GM04504 (cell line): ENCODE measurements at regions not wholly inside any gene's neighbourhood (a gene's known extent, or its start where the extent isn't known, plus 50 kb on each side); places are given as distances from the start of the nearest gene placed in this dataset.
A peak's percentile ranks its signal among the peaks of the same experiment; 100 is the strongest.
"Not testable (repeated sequence)": the region's sequence is repeated elsewhere in the genome, so short reads cannot be mapped to it uniquely, and the experiment has no call there.

Source experiments
- DNase-seq: peaks from one replicate; pipeline ENCODE4 v3.0.0-alpha.2; 2012; ENCODE audit warnings: low read depth

DNA sequence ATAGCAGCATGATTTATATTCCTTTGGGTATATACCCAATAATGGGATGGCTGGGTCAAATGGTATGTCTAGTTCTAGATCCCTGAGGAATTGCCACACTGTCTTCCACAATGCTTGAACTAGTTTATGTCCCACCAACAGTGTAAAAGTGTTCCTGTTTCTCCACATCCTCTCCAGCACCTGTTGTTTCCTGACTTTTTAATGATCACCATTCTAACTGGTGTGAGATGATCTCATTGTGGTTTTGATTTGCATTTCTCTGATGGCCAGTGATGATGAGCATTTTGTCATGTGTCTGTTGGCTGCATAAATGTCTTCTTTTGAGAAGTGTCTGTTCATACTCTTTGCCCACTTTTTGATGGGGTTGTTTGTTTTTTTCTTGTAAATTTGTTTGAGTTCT lies 54.0 kb upstream of the GPR89A start:
- DNase-seq: not testable (repeated sequence)

DNA sequence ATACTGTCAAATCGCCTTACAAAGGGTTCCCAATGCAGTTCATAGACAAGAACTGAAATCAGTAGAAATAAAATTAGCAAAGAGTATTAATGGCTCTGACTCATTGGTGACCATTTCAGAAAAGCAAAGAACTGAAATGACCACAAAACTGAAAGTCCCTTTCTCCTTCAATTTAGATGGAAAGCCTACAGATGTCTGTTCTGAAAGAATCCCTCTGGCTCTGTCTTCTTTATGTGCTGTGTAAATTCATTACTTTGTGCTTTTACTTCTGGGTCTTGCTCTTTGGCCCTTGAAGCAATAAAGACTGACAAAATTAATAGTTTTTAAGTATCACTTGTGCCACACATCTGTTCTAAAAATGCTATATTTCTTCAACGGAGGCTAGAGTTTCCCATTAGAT lies 62.7 kb upstream of the GPR89A start:
- DNase-seq: no peak

DNA sequence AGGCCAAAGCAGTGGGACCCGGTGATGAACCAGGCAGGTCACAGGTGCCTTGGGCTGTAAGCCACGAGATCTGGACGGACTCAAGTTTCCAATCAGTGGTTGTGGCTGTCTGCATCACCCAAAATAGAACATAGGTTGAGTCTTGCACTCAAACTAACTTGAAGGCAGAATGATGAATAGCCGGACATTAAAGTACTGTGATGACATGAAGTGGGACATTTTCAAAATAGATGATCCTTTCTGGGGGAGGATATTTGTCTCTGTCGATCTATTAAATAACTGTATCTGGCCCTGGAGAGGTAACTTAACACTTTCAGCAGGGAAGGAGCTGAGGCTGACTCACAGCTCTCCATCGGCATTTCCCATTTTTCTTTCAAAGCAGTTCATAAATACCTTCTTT lies 66.1 kb upstream of the GPR89A start:
- not testable (repeated sequence) for DNase-seq

DNA sequence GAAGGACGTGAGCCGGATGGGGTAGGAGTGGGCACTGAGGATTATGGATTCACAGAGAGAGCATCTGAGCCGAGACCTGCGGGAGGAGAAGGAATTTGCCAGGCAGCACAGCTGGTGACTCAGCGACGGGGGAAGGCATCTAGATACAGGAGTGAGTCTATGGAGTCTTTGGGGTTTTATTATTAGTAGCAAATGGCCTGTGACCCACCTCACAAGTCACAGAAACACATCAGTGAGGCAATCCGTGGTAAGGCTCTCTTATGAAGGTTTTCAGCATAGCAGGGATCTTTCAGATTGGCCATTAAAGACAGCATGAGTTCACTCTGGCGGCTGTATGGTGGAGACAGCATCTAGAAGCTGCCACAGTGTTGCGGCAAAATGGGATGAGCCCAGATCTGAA lies 66.5 kb upstream of the GPR89A start:
- DNase-seq: peak; percentile 33

DNA sequence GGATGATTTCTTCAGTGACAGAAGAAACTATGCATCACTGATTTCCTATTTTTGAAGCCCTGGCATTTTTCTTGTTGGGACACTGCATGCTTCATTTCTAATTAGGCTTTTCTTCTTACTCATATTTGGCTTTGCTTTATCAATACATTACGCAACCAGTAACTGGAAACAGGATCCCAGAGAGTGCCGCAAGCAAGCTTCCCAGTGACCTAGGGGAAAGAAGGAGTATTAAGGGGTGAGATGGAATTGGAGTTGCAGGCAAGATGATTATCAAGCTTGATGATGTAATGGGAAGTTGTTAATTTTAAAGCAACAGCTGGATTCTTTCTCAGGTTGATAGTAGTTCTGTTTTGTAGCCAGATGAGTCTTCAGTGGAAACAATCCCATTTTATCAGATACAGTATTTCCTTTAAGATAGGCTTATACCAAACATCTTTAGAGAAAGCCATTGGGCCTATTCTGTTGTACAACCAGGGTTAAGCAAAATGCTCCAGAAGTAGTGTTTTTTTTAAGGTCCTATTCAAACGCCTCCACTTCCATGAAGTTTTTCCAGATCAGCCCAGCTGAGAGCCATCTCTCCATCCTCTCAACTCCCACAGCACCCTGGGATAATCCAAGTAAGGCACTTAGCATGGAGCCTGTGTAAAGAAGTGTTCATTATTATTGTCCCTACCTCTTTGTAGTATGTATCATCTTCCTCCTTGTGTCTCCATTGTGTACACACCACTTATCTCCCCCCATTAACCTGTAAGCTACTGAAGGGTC lies 69.5 kb upstream of the GPR89A start:
- not testable (repeated sequence) for DNase-seq

DNA sequence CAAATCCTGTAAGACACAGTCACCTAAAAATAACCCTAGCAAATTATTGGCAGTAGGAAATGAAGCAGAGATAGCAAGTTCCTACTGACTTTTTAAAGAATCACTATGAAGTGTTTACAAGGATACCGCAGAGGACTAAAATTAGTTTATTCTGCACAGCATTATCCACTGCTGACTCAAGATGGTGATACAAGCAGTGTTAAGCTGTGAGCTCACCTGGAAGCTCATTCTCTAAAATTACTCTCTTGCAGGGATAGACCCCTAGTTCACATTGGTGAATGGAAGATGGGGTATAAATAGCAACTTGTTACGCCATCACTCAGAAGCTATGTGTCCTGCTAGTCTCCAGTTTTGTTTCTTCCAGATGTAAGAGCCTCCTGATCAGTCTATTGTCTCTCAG lies 70.8 kb upstream of the GPR89A start:
- not testable (repeated sequence) for DNase-seq

DNA sequence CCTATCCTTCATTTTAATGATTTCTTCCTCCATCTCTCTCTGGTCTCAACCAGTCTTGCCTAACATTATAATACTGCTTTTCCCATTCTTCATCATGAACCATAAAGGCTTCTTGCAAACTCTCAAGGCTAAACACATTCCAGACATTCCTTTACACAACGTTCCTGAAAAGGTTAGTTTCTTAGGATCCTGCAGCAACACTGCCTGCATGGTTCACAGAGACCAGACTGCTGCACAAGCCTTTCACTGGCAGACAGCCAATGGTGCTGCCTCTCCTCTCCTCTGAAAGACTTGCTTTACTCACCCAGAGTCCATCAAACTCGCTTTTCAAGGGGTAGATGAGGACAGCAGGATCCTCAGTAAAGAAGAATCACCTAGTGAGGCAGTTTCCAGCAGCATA lies 72.3 kb upstream of the GPR89A start:
- DNase-seq: peak; percentile 34

DNA sequence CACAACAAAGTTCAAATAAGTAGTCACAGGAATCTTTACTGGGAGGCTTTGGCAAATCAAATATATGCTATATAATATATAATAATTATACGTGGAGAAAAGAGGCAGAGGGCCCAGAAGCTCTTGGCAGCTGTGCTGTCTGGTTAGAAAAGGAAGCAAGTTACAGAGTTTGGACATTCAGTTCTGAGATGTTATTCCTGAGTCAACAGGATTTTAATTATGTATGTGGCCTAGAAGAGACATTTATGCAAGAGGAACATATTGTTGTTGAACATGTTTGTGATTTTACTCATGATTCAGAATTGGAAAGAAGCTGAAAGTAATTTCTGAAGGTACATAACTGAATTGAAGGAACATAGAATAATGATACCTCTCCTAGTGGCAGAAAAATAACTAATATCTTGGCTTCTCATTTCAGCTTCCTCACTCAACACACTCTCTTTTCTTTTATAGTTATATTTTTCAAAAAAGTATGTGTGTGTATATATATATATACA lies 79.7 kb upstream of the GPR89A start:
- DNase-seq: not testable (repeated sequence)

DNA sequence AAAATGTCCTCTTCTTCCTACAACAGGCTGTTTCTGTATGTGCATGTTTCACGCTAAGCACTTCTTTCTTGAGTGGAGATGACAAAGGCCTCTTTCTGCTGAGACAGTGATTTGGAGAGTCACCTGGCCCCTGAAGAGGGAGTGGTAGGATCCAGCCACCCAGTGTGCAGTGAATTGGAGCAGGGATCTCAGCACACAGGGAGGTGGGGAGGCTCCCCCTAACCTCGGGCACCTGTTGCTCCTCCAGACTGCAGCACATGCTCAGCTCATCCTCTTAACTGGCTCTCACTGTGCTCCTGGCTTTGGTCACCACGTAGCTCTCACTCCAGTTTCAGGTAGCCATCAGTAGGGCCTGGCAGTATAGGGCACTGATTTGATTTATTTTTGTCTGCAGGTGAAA lies 87.6 kb upstream of the GPR89A start:
- DNase-seq: not testable (repeated sequence)

DNA sequence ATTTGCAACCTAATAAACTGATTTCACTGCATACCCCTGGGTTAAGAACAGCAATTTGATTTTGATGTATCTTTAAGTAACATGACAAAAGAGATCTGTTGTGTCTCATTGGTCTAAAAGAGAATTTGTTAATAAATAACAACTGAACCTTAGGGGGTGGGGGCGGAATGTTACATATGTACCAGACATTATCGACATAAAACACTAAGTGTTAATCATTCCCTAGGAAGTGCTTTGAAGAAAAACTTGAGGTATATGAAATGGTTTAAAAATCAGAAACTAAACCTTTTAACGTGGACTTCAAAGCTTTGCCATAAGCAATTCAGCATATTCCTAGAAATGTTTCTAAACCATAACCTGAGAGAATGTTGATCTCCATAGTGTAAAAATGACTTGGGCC lies 88.5 kb upstream of the GPR89A start:
- DNase-seq: not testable (repeated sequence)

DNA sequence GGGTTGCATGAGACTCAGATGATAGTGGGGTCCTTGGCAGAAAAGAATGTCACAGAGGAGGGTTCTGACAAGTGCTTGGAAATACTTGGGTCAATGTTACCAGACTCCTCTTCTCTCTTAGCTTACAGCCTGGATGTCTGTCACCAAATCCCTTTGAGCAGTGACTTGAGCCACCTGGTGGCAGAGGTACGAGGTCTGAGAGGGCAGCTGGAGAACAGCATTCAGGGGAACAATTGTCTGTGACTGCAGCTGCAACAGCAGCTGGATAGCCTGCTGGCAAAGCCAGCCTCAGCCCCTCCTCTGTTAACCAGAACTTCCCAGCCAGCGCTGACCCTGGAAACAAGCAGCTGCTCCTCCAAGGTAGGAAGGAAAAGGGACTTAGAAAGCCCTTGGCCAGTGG lies 87.6 kb upstream of the NBPF20 start:
- DNase-seq: not testable (repeated sequence)

DNA sequence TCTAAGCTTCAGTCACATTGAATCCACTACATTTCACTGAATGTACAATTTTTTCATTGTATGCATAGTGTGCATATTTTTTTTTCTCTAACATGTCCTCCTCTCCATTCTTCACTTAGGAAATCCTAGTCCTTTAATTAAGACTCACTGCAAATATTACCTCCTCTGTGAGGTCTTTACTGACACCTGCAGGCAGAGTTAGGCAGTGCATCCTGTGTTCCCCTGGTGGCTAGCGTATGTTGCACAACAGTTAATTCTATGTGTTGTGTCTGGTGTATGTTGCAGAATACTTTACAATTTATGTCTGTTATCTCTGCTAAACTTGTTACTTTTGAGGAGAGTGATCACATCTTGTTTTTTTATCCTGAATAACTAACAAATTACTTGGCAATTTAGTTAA lies 82.7 kb upstream of the NBPF20 start:
- not testable (repeated sequence) for DNase-seq

DNA sequence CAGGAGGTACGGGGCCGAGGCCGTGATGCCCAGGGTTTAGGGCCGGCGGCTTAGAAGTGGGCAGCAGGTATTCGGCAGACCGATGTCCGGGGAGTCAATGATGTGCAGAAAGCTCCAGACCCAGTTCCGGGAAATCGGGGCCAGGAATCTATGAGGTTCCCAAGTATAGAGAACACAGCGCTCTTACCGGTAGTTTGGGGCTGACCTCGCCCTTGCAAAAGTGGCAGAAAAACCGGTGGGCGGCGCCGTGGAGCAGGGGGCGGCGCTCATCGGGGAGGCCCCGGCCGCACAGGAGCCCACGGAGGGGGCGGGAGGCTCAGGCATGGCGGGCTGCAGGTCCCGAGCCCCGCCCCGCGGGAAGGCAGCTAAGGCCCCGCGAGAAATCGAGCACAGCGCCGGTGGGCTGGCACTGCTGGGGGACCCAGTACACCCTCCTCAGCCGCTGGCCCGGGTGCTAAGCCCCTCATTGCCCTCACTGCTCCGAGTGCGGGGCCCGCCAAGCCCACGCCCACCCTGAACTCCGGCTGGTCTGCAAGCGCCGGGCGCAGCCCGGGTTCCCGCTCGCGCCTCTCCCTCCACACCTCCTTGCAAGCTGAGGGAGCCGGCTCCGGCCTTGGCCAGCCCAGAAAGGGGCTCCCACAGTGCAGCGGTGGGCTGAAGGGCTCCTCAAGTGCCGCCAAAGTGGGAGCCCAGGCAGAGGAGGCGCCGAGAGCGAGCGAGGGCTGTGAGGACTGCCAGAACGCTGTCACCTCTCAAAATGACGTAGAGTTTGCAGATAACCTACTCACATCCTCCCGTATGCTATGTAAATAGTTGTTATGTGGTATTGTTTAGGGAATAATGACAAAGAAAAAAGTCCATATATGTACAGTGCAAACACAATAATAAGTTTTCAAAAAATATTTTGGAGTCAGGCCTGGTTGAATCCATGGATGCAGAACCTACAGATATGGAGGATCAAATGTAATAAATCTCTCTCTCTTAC lies 80.6 kb upstream of the NBPF20 start:
- not testable (repeated sequence) for DNase-seq

DNA sequence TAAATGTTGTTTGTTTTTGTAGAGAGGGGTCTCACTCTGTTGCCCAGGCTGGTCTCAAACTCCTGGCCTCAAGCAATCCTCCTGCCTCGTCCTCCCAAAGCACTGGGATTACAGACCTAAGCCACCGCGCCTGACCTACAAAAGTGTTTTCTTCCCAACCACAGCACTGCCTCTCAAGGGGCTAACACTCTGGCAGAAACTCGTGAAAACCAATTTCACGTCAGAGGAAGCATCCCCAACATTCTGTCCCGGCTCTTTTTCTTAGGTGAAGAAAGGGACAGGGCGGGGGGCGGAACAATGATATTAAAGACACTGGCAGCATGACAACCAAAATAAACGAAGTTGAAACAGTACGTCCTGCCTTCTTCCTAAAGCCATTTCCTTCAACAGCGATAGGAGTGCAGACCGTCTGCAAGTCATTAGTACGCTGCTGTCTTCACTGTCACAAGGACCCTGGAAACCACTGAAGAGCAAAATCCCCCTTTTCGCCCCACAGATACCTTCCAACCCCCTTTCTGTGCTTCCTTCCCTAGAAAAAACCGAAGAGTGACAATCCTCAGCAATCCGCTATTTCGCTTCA lies 79.5 kb upstream of the NBPF20 start:
- not testable (repeated sequence) for DNase-seq

DNA sequence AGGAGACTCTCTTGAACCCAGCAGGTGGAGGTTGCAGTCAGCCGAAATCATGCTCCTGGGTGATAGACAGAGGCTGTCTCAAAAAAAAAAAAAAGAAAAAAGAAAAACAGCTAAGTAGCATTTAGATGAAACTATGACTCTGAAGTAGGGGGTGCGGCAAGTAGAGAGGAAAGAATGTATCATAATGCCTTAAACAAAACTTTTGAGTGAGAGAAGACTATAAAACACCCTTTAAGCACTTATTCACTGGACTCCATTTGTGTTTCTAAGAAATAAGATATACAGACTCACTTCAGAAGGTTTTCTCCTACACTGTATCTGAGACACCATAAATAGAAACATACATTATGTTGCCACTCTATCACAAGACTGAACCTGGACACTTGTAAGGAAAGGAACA lies 78.9 kb upstream of the NBPF20 start:
- DNase-seq: not testable (repeated sequence)

DNA sequence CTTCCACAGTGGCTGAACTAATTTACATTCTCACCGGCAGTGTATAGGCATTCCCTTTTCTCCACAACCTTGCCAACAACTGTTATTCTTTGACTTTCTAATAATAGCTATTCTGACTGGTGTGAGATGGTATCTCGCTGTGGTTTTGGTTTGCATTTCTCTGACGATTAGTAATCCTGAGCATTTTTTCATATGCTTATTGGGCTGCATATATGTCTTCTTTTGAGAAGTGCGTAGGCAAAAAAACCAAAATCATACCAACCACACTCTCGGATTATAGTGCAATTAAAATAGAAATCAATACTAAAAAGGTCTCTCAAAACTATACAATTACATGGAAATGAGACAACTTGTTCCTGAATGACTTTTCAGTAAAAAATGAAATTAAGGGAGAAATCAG lies 74.8 kb upstream of the NBPF20 start:
- DNase-seq: not testable (repeated sequence)

DNA sequence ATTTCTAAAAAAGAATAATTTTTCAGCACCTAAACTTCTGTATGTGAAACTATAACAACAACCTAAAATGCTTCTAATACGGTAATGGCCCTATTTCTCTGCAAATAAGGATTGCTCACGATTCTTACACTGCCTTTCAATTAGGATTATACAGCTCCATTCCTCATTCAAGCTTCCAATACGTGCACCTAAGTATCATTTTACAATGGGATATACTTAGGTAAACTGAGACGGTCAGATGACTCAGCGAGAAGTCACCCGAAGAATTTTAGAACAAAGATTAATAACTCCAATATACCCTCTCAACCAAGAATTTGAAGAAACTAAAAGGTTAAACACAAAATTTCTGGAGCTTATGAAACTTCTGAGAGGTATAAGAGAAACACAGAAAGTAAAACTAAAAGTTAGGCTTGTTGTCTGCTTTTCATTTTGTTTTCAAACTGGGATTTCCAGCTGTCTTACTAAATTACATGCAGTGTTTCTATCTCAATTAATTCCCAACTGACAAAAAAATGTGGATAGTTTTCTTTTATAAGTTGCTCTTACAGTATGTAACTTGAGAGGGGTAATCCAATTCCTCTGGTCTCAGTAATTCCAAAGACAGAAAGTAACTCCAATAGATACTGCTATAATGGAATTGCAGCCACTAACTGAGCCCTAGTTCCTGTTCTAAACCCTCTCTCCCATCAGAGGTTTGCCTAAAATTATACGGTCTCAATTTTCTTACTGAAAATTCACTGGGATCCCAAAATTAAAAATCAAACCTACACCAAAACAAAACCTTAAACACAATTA lies 69.9 kb upstream of the NBPF20 start:
- DNase-seq: not testable (repeated sequence)

DNA sequence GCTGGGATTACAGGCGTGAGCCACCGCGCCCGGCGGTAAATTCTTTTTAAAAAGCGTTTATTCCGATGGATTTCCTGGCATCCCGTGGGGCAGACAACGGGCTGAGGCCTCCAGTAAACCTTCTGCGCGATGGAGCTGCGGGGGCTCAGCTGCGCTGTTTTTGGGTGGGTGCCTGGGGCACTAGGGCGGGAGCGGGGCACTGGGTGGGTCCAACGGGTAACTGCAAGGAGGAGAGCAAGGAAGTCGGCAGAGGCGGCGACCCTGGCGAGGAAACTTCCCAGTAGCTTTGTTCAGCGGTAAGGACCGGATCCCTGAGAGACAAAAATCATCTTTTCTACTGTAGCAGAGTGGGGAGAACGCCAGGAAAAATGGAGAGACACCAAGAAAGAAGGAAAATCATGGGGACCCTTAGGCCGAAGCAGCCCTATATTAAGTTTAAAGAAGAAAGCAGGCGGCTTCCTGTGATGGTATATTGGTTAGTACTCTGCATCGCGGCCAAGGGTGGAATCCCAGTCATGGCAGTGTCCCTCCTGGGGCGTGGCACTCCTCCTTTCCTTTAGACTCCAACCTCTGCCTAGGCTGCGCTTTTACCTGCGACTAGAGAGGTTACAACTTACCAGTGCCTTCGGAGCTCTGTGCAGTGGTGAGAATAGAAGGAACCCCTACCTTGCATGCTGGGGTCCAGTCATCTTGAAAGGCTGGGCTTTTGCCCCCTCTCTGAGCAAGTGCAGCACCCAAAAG lies 63.0 kb upstream of the NBPF20 start:
- DNase-seq: not testable (repeated sequence)

DNA sequence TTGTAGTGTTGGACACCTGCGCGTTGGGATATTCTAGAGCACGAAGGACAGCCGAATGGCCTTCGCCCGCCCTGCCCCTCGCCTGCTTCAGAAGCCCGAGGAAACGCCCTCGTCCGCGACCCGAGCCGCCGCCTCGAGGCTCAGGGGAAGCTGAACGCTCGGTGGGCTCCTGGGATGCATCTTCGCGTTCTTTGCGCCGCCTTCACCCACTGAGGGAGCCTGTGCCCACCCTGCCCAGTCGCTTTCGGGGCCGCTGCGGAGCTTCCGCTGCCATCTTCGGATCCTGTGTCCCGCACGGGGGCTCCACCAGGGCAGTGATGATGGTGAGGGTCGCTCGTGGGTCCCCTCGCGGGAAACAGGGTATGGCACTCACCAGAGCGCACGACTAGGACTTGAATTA lies 61.8 kb upstream of the NBPF20 start:
- not testable (repeated sequence) for DNase-seq

DNA sequence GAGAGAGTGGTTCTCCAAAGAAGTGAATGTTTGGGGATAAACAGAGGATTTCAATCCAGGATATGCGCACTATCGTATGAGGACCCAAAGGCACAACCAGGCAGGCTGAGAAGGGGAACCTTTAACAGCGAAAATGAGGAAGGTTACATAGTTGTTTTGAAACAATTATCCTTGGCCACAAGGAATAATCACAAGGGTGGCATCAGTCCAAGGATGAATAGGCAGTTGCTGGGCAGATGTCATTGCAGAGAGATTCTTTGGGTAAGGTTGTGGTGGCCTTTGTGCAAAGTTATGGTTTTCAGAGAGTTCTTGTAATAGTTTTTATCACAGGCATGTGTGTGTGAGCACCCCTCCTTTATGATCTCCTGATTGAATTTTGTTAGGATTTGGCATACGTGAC lies 58.9 kb upstream of the NBPF20 start:
- DNase-seq: not testable (repeated sequence)
